GM23248 (cell line): ENCODE measurements at regions not wholly inside any gene's neighbourhood (a gene's known extent, or its start where the extent isn't known, plus 50 kb on each side); places are given as distances from the start of the nearest gene placed in this dataset.
"Not testable (repeated sequence)": the region's sequence is repeated elsewhere in the genome, so short reads cannot be mapped to it uniquely, and the experiment has no call there.

Source experiments
- EZH2 ChIP-seq: fragments of 200-600 bp; sonication (generic); IDR thresholded peaks from 2 replicates; pipeline ENCODE4 v1.6.1; 2018; ENCODE audit warnings: antibody characterized with exemption, mild to moderate bottlenecking; ENCODE audit not compliant: insufficient read depth, poor library complexity, severe bottlenecking
- EZH2phosphoT487 ChIP-seq: fragments of 200-600 bp; sonication (generic); IDR thresholded peaks from 2 replicates; pipeline ENCODE4 v1.6.1; 2018; ENCODE audit warnings: antibody characterized with exemption, moderate library complexity, mild to moderate bottlenecking, low read depth; ENCODE audit not compliant: insufficient read depth

- TF ChIP-seq EZH2phosphoT487, EZH2: not testable (repeated sequence)
Measured at GRCh38 chr7:32760755-32761154, 130.8 kb downstream of the KBTBD2 start.
